SK-N-SH (cell line): ENCODE measurements at regions not wholly inside any gene's neighbourhood (a gene's known extent, or its start where the extent isn't known, plus 50 kb on each side); places are given as distances from the start of the nearest gene placed in this dataset.

Source experiments
- YY1 ChIP-seq: IDR thresholded peaks from 2 replicates; pipeline ENCODE4 v1.4.0; 2012; ENCODE audit warnings: low read depth, mild to moderate bottlenecking
- TF ChIP-seq, protein P1 (sequence below): fragments of 150-350 bp; IDR thresholded peaks from 2 replicates; pipeline ENCODE4 v1.6.1; 2017; ENCODE audit warnings: antibody characterized with exemption, low read length, low read depth, borderline replicate concordance
- TF ChIP-seq, protein P2 (sequence below): fragments of 200-600 bp; sonication (generic); IDR thresholded peaks from 2 replicates; pipeline ENCODE4 v1.6.1; 2017; ENCODE audit warnings: antibody characterized with exemption, mild to moderate bottlenecking, moderate library complexity

DNA sequence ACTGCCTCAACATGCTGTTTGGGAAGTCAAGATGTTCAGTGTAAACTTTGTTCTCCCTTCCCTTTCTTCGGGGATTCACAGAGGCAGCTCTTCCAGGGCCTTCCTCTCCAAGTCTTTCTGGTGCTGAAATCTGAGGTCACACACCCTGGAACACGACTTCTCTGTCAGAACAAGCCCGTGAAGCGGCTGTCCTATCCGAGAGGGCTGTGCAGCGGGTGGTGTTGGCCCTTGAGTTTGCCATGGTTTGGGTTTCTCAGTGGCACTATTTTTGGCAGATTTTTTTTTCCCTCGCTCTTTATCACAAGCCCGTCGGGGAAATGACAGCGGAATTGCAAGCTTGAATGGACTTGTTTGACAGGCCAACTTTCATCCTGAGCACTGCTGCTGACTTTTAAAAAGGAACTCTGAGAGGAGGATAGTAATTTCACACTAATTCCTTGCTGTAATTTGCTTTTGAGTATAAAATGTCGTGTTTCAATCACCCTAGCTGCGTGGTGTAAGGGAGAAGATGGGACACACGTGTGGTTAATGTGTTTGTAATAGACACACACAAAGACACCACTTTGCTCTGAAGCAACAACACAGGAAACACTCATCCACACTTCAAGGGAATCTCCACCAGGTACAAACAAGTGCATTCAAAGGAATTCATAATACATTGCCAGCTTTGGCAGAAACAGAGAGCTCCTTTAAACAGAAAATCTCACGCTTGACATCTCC, 60.1 kb upstream of the TARBP1 start:
- TF ChIP-seq, protein P1, sequence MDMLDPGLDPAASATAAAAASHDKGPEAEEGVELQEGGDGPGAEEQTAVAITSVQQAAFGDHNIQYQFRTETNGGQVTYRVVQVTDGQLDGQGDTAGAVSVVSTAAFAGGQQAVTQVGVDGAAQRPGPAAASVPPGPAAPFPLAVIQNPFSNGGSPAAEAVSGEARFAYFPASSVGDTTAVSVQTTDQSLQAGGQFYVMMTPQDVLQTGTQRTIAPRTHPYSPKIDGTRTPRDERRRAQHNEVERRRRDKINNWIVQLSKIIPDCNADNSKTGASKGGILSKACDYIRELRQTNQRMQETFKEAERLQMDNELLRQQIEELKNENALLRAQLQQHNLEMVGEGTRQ, result no peak
- TF ChIP-seq, protein P2, sequence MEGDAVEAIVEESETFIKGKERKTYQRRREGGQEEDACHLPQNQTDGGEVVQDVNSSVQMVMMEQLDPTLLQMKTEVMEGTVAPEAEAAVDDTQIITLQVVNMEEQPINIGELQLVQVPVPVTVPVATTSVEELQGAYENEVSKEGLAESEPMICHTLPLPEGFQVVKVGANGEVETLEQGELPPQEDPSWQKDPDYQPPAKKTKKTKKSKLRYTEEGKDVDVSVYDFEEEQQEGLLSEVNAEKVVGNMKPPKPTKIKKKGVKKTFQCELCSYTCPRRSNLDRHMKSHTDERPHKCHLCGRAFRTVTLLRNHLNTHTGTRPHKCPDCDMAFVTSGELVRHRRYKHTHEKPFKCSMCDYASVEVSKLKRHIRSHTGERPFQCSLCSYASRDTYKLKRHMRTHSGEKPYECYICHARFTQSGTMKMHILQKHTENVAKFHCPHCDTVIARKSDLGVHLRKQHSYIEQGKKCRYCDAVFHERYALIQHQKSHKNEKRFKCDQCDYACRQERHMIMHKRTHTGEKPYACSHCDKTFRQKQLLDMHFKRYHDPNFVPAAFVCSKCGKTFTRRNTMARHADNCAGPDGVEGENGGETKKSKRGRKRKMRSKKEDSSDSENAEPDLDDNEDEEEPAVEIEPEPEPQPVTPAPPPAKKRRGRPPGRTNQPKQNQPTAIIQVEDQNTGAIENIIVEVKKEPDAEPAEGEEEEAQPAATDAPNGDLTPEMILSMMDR, result no peak
- no peak for TF ChIP-seq YY1
